ENCODE measurements at regions not wholly inside any gene's neighbourhood (a gene's known extent, or its start where the extent isn't known, plus 50 kb on each side); places are given as distances from the start of the nearest gene placed in this dataset.

GRCh38 chr2:199019898-199020507 is 437.7 kb downstream of the SATB2 start:
- WGBS: 59% methylated on average over 4 of the region's 4 CpGs
- no peak for DNase-seq (ENCODE audit: low read depth in 6 of 9, low spot score in 9 of 9)
- Histone ChIP-seq H3K9me3 (ENCODE audit: control insufficient read depth in 2 of 2, insufficient read depth in 1 of 2, low read length in 1 of 2) (no peaks in the 10 kb centered on the region), H3K4me3 (ENCODE audit: low read length in 2 of 2) (no peak overlapping the region), H3K36me3 (ENCODE audit: control insufficient read depth in 2 of 2, insufficient read depth in 2 of 2, low read length in 1 of 2) (no peaks in the 10 kb centered on the region), H3K27ac (ENCODE audit: low read depth in 1 of 2, low read length in 1 of 2) (no peak overlapping the region), H3K27me3 (ENCODE audit: control insufficient read depth in 2 of 2, insufficient read depth in 1 of 2, low read length in 1 of 2) (no peaks in the 10 kb centered on the region), H3K4me1 (ENCODE audit: control insufficient read depth in 2 of 2, insufficient read depth in 2 of 2, low read length in 2 of 2) (no peaks in the 10 kb centered on the region)

GRCh38 chr2:199018826-199019225 is 438.9 kb downstream of the SATB2 start:
- Histone ChIP-seq H3K27ac (ENCODE audit: low read depth in 1 of 2, low read length in 1 of 2) (no peak overlapping the region), H3K36me3 (ENCODE audit: control insufficient read depth in 2 of 2, insufficient read depth in 2 of 2, low read length in 1 of 2) (no peaks in the 10 kb centered on the region), H3K4me3 (ENCODE audit: low read length in 2 of 2) (no peak overlapping the region), H3K9me3 (ENCODE audit: control insufficient read depth in 2 of 2, insufficient read depth in 1 of 2, low read length in 1 of 2) (no peaks in the 10 kb centered on the region), H3K27me3 (ENCODE audit: control insufficient read depth in 2 of 2, insufficient read depth in 1 of 2, low read length in 1 of 2) (no peaks in the 10 kb centered on the region), H3K4me1 (ENCODE audit: control insufficient read depth in 2 of 2, insufficient read depth in 2 of 2, low read length in 2 of 2) (no peaks in the 10 kb centered on the region)
- no peak for DNase-seq (ENCODE audit: low read depth in 6 of 9, low spot score in 9 of 9)
- WGBS: 0% methylated on average over 1 of the region's 1 CpG

GRCh38 chr2:199015072-199015471 is 442.7 kb downstream of the SATB2 start:
- Histone ChIP-seq H3K27me3 (ENCODE audit: control insufficient read depth in 2 of 2, insufficient read depth in 1 of 2, low read length in 1 of 2) (no peaks in the 10 kb centered on the region), H3K4me1 (ENCODE audit: control insufficient read depth in 2 of 2, insufficient read depth in 2 of 2, low read length in 2 of 2) (no peaks in the 10 kb centered on the region), H3K9me3 (ENCODE audit: control insufficient read depth in 2 of 2, insufficient read depth in 1 of 2, low read length in 1 of 2) (peaks cover 0 to 17% of the 10 kb centered on the region in 2 donors), H3K36me3 (ENCODE audit: control insufficient read depth in 2 of 2, insufficient read depth in 2 of 2, low read length in 1 of 2) (no peaks in the 10 kb centered on the region), H3K27ac (ENCODE audit: low read depth in 1 of 2, low read length in 1 of 2) (no peak overlapping the region), H3K4me3 (ENCODE audit: low read length in 2 of 2) (no peak overlapping the region)
- DNase-seq (ENCODE audit: low read depth in 6 of 9, low spot score in 9 of 9): no peak

- Histone ChIP-seq H3K4me3 (ENCODE audit: low read length in 2 of 2) (no peak overlapping the region), H3K4me1 (ENCODE audit: control insufficient read depth in 2 of 2, insufficient read depth in 2 of 2, low read length in 2 of 2) (no peaks in the 10 kb centered on the region), H3K27me3 (ENCODE audit: control insufficient read depth in 2 of 2, insufficient read depth in 1 of 2, low read length in 1 of 2) (no peaks in the 10 kb centered on the region), H3K27ac (ENCODE audit: low read depth in 1 of 2, low read length in 1 of 2) (no peak overlapping the region), H3K36me3 (ENCODE audit: control insufficient read depth in 2 of 2, insufficient read depth in 2 of 2, low read length in 1 of 2) (no peaks in the 10 kb centered on the region), H3K9me3 (ENCODE audit: control insufficient read depth in 2 of 2, insufficient read depth in 1 of 2, low read length in 1 of 2) (peaks cover 0 to 17% of the 10 kb centered on the region in 2 donors)
- DNase-seq (ENCODE audit: low read depth in 6 of 9, low spot score in 9 of 9): no peak
- 91% methylated on average over 3 of the region's 3 CpGs for WGBS
Measured at GRCh38 chr2:199014226-199014625, 443.5 kb downstream of the SATB2 start.

DNA sequence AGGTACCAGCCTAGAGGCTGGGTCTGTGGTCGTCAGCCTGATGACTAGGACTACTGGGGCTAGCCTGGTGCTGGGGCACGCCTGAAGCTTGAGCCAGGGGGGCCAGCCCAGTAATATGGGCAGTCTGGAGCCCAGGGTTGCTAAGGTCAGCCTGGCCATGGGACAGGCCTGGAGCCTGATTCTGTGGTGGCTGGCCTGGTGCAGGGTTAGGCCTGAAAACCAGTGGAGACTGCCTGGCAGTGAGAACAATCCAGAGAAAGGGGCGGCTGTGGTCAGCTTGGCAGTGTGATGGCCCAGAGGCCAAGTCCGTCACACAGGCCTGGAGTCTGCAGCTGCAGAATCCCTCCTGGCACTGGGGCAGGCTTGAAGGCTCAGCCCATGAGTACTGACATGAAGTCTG is 445.8 kb downstream of the SATB2 start:
- Histone ChIP-seq H3K9me3 (ENCODE audit: control insufficient read depth in 2 of 2, insufficient read depth in 1 of 2, low read length in 1 of 2) (peaks cover 0 to 17% of the 10 kb centered on the region in 2 donors), H3K27me3 (ENCODE audit: control insufficient read depth in 2 of 2, insufficient read depth in 1 of 2, low read length in 1 of 2) (no peaks in the 10 kb centered on the region), H3K36me3 (ENCODE audit: control insufficient read depth in 2 of 2, insufficient read depth in 2 of 2, low read length in 1 of 2) (no peaks in the 10 kb centered on the region), H3K4me3 (ENCODE audit: low read length in 2 of 2) (no peak overlapping the region), H3K27ac (ENCODE audit: low read depth in 1 of 2, low read length in 1 of 2) (no peak overlapping the region), H3K4me1 (ENCODE audit: control insufficient read depth in 2 of 2, insufficient read depth in 2 of 2, low read length in 2 of 2) (no peaks in the 10 kb centered on the region)
- WGBS: 70% methylated on average over 4 of the region's 4 CpGs
- no peak for DNase-seq (ENCODE audit: low read depth in 6 of 9, low spot score in 9 of 9)

GRCh38 chr2:198994678-198995077 is 463.1 kb downstream of the SATB2 start:
- WGBS: 88% methylated on average over 1 of the region's 1 CpG
- no peaks in the 10 kb centered on the region for H3K9me3 ChIP-seq (ENCODE audit: control insufficient read depth in 2 of 2, insufficient read depth in 1 of 2, low read length in 1 of 2)
- no peak overlapping the region for H3K4me3 ChIP-seq (ENCODE audit: low read length in 2 of 2)
- H3K27ac ChIP-seq (ENCODE audit: low read depth in 1 of 2, low read length in 1 of 2): no peak overlapping the region
- no peak for DNase-seq (ENCODE audit: low read depth in 6 of 9, low spot score in 9 of 9)
- no peaks in the 10 kb centered on the region for H3K36me3 ChIP-seq (ENCODE audit: control insufficient read depth in 2 of 2, insufficient read depth in 2 of 2, low read length in 1 of 2)
- no peaks in the 10 kb centered on the region for H3K4me1 ChIP-seq (ENCODE audit: control insufficient read depth in 2 of 2, insufficient read depth in 2 of 2, low read length in 2 of 2)
- no peaks in the 10 kb centered on the region for H3K27me3 ChIP-seq (ENCODE audit: control insufficient read depth in 2 of 2, insufficient read depth in 1 of 2, low read length in 1 of 2)

GRCh38 chr2:198991431-198991830 is 466.3 kb downstream of the SATB2 start:
- 93% methylated on average over 2 of the region's 2 CpGs for WGBS
- no peaks in the 10 kb centered on the region for H3K27me3 ChIP-seq (ENCODE audit: control insufficient read depth in 2 of 2, insufficient read depth in 1 of 2, low read length in 1 of 2)
- no peaks in the 10 kb centered on the region for H3K4me1 ChIP-seq (ENCODE audit: control insufficient read depth in 2 of 2, insufficient read depth in 2 of 2, low read length in 2 of 2)
- no peak overlapping the region for H3K27ac ChIP-seq (ENCODE audit: low read depth in 1 of 2, low read length in 1 of 2)
- no peaks in the 10 kb centered on the region for H3K9me3 ChIP-seq (ENCODE audit: control insufficient read depth in 2 of 2, insufficient read depth in 1 of 2, low read length in 1 of 2)
- no peak for DNase-seq (ENCODE audit: low read depth in 6 of 9, low spot score in 9 of 9)
- H3K4me3 ChIP-seq (ENCODE audit: low read length in 2 of 2): no peak overlapping the region
- no peaks in the 10 kb centered on the region for H3K36me3 ChIP-seq (ENCODE audit: control insufficient read depth in 2 of 2, insufficient read depth in 2 of 2, low read length in 1 of 2)

DNA sequence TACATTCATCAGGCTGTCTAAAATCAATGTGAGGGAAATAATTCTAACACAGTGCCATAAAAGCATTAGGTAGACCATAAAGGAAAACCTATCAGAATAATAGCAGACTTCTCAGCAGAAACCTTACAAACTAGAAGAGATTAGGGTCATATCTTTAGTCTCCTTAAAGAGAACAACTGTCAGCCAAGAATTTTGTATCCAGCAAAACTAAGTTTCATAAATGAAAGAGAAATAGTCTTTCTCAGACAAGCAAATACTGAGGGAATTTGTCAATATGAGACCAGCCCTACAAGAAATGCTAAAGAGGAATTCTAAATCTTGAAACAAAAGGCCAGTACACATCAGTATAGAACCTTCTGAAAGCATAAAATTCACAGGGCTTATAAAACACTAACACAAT is 482.0 kb downstream of the SATB2 start:
- Histone ChIP-seq H3K9me3 (ENCODE audit: control insufficient read depth in 2 of 2, insufficient read depth in 1 of 2, low read length in 1 of 2) (peaks cover 0 to 6% of the 10 kb centered on the region in 2 donors), H3K27ac (ENCODE audit: low read depth in 1 of 2, low read length in 1 of 2) (no peak overlapping the region), H3K36me3 (ENCODE audit: control insufficient read depth in 2 of 2, insufficient read depth in 2 of 2, low read length in 1 of 2) (no peaks in the 10 kb centered on the region), H3K4me3 (ENCODE audit: low read length in 2 of 2) (no peak overlapping the region), H3K27me3 (ENCODE audit: control insufficient read depth in 2 of 2, insufficient read depth in 1 of 2, low read length in 1 of 2) (no peaks in the 10 kb centered on the region), H3K4me1 (ENCODE audit: control insufficient read depth in 2 of 2, insufficient read depth in 2 of 2, low read length in 2 of 2) (no peaks in the 10 kb centered on the region)
- no peak for DNase-seq (ENCODE audit: low read depth in 6 of 9, low spot score in 9 of 9)

DNA sequence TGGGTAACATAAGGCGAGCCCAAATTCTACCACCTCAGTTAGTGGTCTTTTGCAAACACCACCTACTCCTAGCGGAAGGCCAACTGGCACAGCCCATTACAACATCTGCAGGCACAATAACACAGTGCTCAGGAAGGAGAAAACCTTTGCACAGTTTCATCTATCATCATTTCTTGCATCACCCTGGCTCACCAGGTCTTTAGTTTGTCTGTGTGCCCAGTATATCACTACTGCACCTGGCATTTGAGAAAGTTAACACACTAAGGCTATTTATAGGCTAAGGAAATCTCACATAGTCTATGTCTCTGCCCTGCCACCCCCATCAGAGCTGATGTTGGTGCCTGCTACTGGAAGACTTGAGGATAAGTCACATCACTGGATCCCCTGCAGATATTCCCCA is 484.0 kb downstream of the SATB2 start:
- H3K27me3 ChIP-seq (ENCODE audit: control insufficient read depth in 2 of 2, insufficient read depth in 1 of 2, low read length in 1 of 2): no peaks in the 10 kb centered on the region
- no peak for DNase-seq (ENCODE audit: low read depth in 6 of 9, low spot score in 9 of 9)
- no peaks in the 10 kb centered on the region for H3K4me1 ChIP-seq (ENCODE audit: control insufficient read depth in 2 of 2, insufficient read depth in 2 of 2, low read length in 2 of 2)
- peaks cover 0 to 6% of the 10 kb centered on the region in 2 donors for H3K9me3 ChIP-seq (ENCODE audit: control insufficient read depth in 2 of 2, insufficient read depth in 1 of 2, low read length in 1 of 2)
- H3K36me3 ChIP-seq (ENCODE audit: control insufficient read depth in 2 of 2, insufficient read depth in 2 of 2, low read length in 1 of 2): no peaks in the 10 kb centered on the region
- no peak overlapping the region for H3K27ac ChIP-seq (ENCODE audit: low read depth in 1 of 2, low read length in 1 of 2)
- 89% methylated on average over 2 of the region's 2 CpGs for WGBS
- no peak overlapping the region for H3K4me3 ChIP-seq (ENCODE audit: low read length in 2 of 2)

DNA sequence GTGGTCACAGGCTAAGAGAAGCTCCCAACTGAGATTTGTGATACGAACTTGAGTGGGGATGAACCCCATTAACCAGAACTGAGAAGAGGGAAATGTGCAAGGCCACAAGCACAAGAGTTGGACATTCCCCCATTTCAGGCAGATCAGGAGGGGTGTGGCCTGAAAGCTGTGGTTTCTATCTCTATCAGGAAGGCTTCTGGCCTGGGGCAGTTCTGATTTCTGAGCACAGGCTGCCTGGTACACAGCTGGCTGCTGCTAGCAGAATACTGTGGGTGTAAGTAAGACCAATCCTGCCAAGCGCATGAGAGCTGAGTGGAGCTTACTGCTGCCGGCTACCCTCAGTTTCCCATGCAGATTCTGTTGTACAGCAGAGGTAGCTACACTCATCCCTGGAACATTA is 484.6 kb downstream of the SATB2 start:
- 66% methylated on average over 3 of the region's 3 CpGs for WGBS
- peaks cover 0 to 6% of the 10 kb centered on the region in 2 donors for H3K9me3 ChIP-seq (ENCODE audit: control insufficient read depth in 2 of 2, insufficient read depth in 1 of 2, low read length in 1 of 2)

More for the DNA sequence above, 484.6 kb downstream of the SATB2 start:
- no peak for DNase-seq (ENCODE audit: low read depth in 6 of 9, low spot score in 9 of 9)
- no peaks in the 10 kb centered on the region for H3K27me3 ChIP-seq (ENCODE audit: control insufficient read depth in 2 of 2, insufficient read depth in 1 of 2, low read length in 1 of 2)
- no peak overlapping the region for H3K4me3 ChIP-seq (ENCODE audit: low read length in 2 of 2)
- no peaks in the 10 kb centered on the region for H3K36me3 ChIP-seq (ENCODE audit: control insufficient read depth in 2 of 2, insufficient read depth in 2 of 2, low read length in 1 of 2)
- no peaks in the 10 kb centered on the region for H3K4me1 ChIP-seq (ENCODE audit: control insufficient read depth in 2 of 2, insufficient read depth in 2 of 2, low read length in 2 of 2)
- no peak overlapping the region for H3K27ac ChIP-seq (ENCODE audit: low read depth in 1 of 2, low read length in 1 of 2)

Data from thymus (tissue), 11 donors.